Neural crest cell (in vitro differentiated cells): ENCODE measurements at regions not wholly inside any gene's neighbourhood (a gene's known extent, or its start where the extent isn't known, plus 50 kb on each side); places are given as distances from the start of the nearest gene placed in this dataset.

Experiments
- DNase-seq: peaks from one replicate; pipeline ENCODE4 v3.0.0; 2021; ENCODE audit warnings: low read depth, mixed read lengths, low spot score
- H3K27ac Mint-ChIP-seq: one replicate; pipeline ENCODE4 v1.8.0; 2021; ENCODE audit warnings: mild to moderate bottlenecking, mixed read lengths; ENCODE audit not compliant: unreplicated experiment
- H3K27me3 Mint-ChIP-seq: 2 replicates; pipeline ENCODE4 v1.8.0; 2021; ENCODE audit warnings: low read depth, mild to moderate bottlenecking, mixed read lengths
- H3K36me3 Mint-ChIP-seq: 2 replicates; pipeline ENCODE4 v1.8.0; 2021; ENCODE audit warnings: low read depth, mild to moderate bottlenecking, mixed read lengths
- H3K4me1 Mint-ChIP-seq: 2 replicates; pipeline ENCODE4 v1.8.0; 2021; ENCODE audit warnings: mixed read lengths
- H3K4me3 Mint-ChIP-seq: one replicate; pipeline ENCODE4 v1.8.0; 2021; ENCODE audit warnings: mild to moderate bottlenecking, mixed read lengths
- H3K9me3 Mint-ChIP-seq: 2 replicates; pipeline ENCODE4 v1.8.0; 2021; ENCODE audit warnings: mixed read lengths
- CTCF ChIP-seq: fragments of 200-600 bp; sonication (generic); conservative IDR thresholded peaks from 2 replicates; pipeline ENCODE4 v1.5.0; 2021; ENCODE audit warnings: antibody characterized with exemption, mild to moderate bottlenecking

- Mint-ChIP-seq H3K9me3 (peaks cover 8% of the 10 kb centered on the region), H3K27ac (no peak overlapping the region), H3K27me3 (peaks cover 5% of the 10 kb centered on the region), H3K4me3 (no peak overlapping the region), H3K4me1 (no peaks in the 10 kb centered on the region), H3K36me3 (no peaks in the 10 kb centered on the region)
- DNase-seq: no peak
- TF ChIP-seq CTCF: no peak
Observed at GRCh38 chr12:114852976-114853529, 169.1 kb upstream of the TBX3 start.

GRCh38 chr12:114851981-114852380 is 168.0 kb upstream of the TBX3 start:
- H3K36me3 Mint-ChIP-seq: no peaks in the 10 kb centered on the region
- TF ChIP-seq CTCF: no peak
- H3K4me1 Mint-ChIP-seq: peaks cover 4% of the 10 kb centered on the region
- H3K27me3 Mint-ChIP-seq: peaks cover 3% of the 10 kb centered on the region
- DNase-seq: no peak
- peaks cover 8% of the 10 kb centered on the region for H3K9me3 Mint-ChIP-seq
- H3K4me3 Mint-ChIP-seq: no peak overlapping the region
- no peak overlapping the region for H3K27ac Mint-ChIP-seq

- TF ChIP-seq CTCF: no peak
- H3K27ac Mint-ChIP-seq: no peak overlapping the region
- H3K27me3 Mint-ChIP-seq: peaks cover 3% of the 10 kb centered on the region
- no peak overlapping the region for H3K4me3 Mint-ChIP-seq
- no peaks in the 10 kb centered on the region for H3K36me3 Mint-ChIP-seq
- peaks cover 8% of the 10 kb centered on the region for H3K4me1 Mint-ChIP-seq
- DNase-seq: no peak
- peaks cover 8% of the 10 kb centered on the region for H3K9me3 Mint-ChIP-seq
Observed at GRCh38 chr12:114850661-114851275, 166.8 kb upstream of the TBX3 start.

GRCh38 chr12:114848666-114849065 is 164.7 kb upstream of the TBX3 start:
- Mint-ChIP-seq H3K27me3 (no peaks in the 10 kb centered on the region), H3K9me3 (peaks cover 3% of the 10 kb centered on the region), H3K27ac (no peak overlapping the region), H3K36me3 (no peaks in the 10 kb centered on the region), H3K4me3 (no peak overlapping the region), H3K4me1 (peaks cover 8% of the 10 kb centered on the region)
- no peak for DNase-seq
- no peak for TF ChIP-seq CTCF

- Mint-ChIP-seq H3K36me3 (no peaks in the 10 kb centered on the region), H3K27ac (no peak overlapping the region), H3K4me3 (no peak overlapping the region), H3K27me3 (no peaks in the 10 kb centered on the region), H3K9me3 (peaks cover 3% of the 10 kb centered on the region), H3K4me1 (peaks cover 8% of the 10 kb centered on the region)
- TF ChIP-seq CTCF: no peak
- no peak for DNase-seq
Observed at GRCh38 chr12:114847441-114848035, 163.6 kb upstream of the TBX3 start.
